GM10248 (cell line): ENCODE measurements at regions not wholly inside any gene's neighbourhood (a gene's known extent, or its start where the extent isn't known, plus 50 kb on each side); places are given as distances from the start of the nearest gene placed in this dataset.
"Not testable (repeated sequence)": the region's sequence is repeated elsewhere in the genome, so short reads cannot be mapped to it uniquely, and the experiment has no call there.

ENCODE experiments used
- CTCF ChIA-PET: fragments of 300-600 bp; sonication (Branson Sonifier 250); formaldehyde crosslinking; extraction: SDS; loops from one replicate; lab custom pipeline; 2021; ENCODE audit warnings: antibody characterized with exemption; lab: Yijun Ruan, JAX
- POLR2A ChIA-PET: fragments of 350-650 bp; sonication (Branson Sonifier 250); formaldehyde crosslinking; extraction: SDS; loops from one replicate; lab custom pipeline; 2020; ENCODE audit warnings: antibody characterized with exemption; lab: Yijun Ruan, JAX
- DNase-seq: peaks from one replicate; pipeline ENCODE4 v3.0.0; 2012; ENCODE audit errors: extremely low spot score

- POLR2A ChIA-PET, DNase-seq, CTCF ChIA-PET: not testable (repeated sequence)
Observed at GRCh38 chr1:120634816-120635806, 88.6 kb upstream of the NBPF26 start.

- DNase-seq, POLR2A ChIA-PET, CTCF ChIA-PET: not testable (repeated sequence)
Observed at GRCh38 chr1:120640261-120641013, 83.3 kb upstream of the NBPF26 start.

- DNase-seq, POLR2A ChIA-PET, CTCF ChIA-PET: not testable (repeated sequence)
Observed at GRCh38 chr1:120641014-120641302, 82.8 kb upstream of the NBPF26 start.

GRCh38 chr1:120647182-120647581 is 76.6 kb upstream of the NBPF26 start:
- DNase-seq, POLR2A ChIA-PET, CTCF ChIA-PET: not testable (repeated sequence)

- DNase-seq, POLR2A ChIA-PET, CTCF ChIA-PET: not testable (repeated sequence)
Observed at GRCh38 chr1:120648915-120649623, 74.7 kb upstream of the NBPF26 start.

- CTCF ChIA-PET, POLR2A ChIA-PET, DNase-seq: not testable (repeated sequence)
Observed at GRCh38 chr1:120649730-120650129, 74.0 kb upstream of the NBPF26 start.

GRCh38 chr1:120654114-120654513 is 69.6 kb upstream of the NBPF26 start:
- POLR2A ChIA-PET, CTCF ChIA-PET, DNase-seq: not testable (repeated sequence)

GRCh38 chr1:120655394-120655793 is 68.4 kb upstream of the NBPF26 start:
- POLR2A ChIA-PET, CTCF ChIA-PET: not testable (repeated sequence)

GRCh38 chr1:120656116-120656515 is 67.6 kb upstream of the NBPF26 start:
- DNase-seq, POLR2A ChIA-PET, CTCF ChIA-PET: not testable (repeated sequence)

More at GRCh38 chr1:120655394-120655793, 68.4 kb upstream of the NBPF26 start:
- DNase-seq, result not testable (repeated sequence)

GRCh38 chr1:120657804-120658203 is 65.9 kb upstream of the NBPF26 start:
- CTCF ChIA-PET, POLR2A ChIA-PET, DNase-seq: not testable (repeated sequence)

- CTCF ChIA-PET, POLR2A ChIA-PET, DNase-seq: not testable (repeated sequence)
Observed at GRCh38 chr1:120658622-120659021, 65.1 kb upstream of the NBPF26 start.

- POLR2A ChIA-PET, DNase-seq, CTCF ChIA-PET: not testable (repeated sequence)
Observed at GRCh38 chr1:120659133-120659532, 64.6 kb upstream of the NBPF26 start.

- DNase-seq, POLR2A ChIA-PET, CTCF ChIA-PET: not testable (repeated sequence)
Observed at GRCh38 chr1:120664376-120665249, 59.1 kb upstream of the NBPF26 start.

- POLR2A ChIA-PET, DNase-seq, CTCF ChIA-PET: not testable (repeated sequence)
Observed at GRCh38 chr1:120665250-120665577, 58.5 kb upstream of the NBPF26 start.

GRCh38 chr1:120668187-120668586 is 55.6 kb upstream of the NBPF26 start:
- POLR2A ChIA-PET, CTCF ChIA-PET: not testable (repeated sequence)

More at GRCh38 chr1:120668187-120668586, 55.6 kb upstream of the NBPF26 start:
- DNase-seq, result not testable (repeated sequence)
